HEK293 (cell line): ENCODE measurements at regions not wholly inside any gene's neighbourhood (a gene's known extent, or its start where the extent isn't known, plus 50 kb on each side); places are given as distances from the start of the nearest gene placed in this dataset.

Experiments used
- CTCF ChIA-PET: fragments of 350-600 bp; formaldehyde crosslinking; extraction: SDS; loops from one replicate; lab custom pipeline; 2021; ENCODE audit warnings: antibody characterized with exemption; lab: Yijun Ruan, JAX
- POLR2A ChIA-PET: fragments of 300-600 bp; formaldehyde crosslinking; extraction: SDS; loops from one replicate; lab custom pipeline; 2020; ENCODE audit warnings: antibody characterized with exemption, inconsistent platforms; lab: Yijun Ruan, JAX
- H3K27ac ChIP-seq: fragments of 200-500 bp; sonication (Bioruptor generic); 2 replicates; pipeline ENCODE4 v1.5.1; 2014; ENCODE audit warnings: low read depth, low read length, control low read depth, inconsistent platforms; ENCODE audit errors: extremely low read depth
- H3K36me3 ChIP-seq, 2 experiments: fragments of 200-500 bp in 1 of 2; sonication (Bioruptor generic) in 1 of 2; 1 replicate in 1 of 2; 2 replicates in 1 of 2; pipeline ENCODE4 v1.5.1; 2014 to 2017; ENCODE audit warnings: inconsistent platforms in 2 of 2, low read length in 2 of 2; ENCODE audit not compliant: control insufficient read depth in 2 of 2, insufficient read depth in 1 of 2
- H3K4me1 ChIP-seq: fragments of 200-500 bp; sonication (Bioruptor generic); 2 replicates; pipeline ENCODE4 v1.5.1; 2014; ENCODE audit warnings: mild to moderate bottlenecking, low read length, inconsistent platforms; ENCODE audit not compliant: control insufficient read depth, insufficient read depth
- H3K4me3 ChIP-seq: 2 replicates; pipeline ENCODE4 v1.5.1; 2011; ENCODE audit warnings: low read depth, mild to moderate bottlenecking, control low read depth, low read length, moderate library complexity
- H3K9me3 ChIP-seq: fragments of 200-500 bp; sonication (Bioruptor generic); 2 replicates; pipeline ENCODE4 v1.5.1; 2014; ENCODE audit warnings: low read depth, low read length, inconsistent platforms; ENCODE audit not compliant: control insufficient read depth, insufficient read depth
- KLF17 ChIP-seq: fragments of 450-650 bp; formaldehyde crosslinking; IDR thresholded peaks from 2 replicates; pipeline ENCODE4 v1.5.1; 2016; ENCODE audit warnings: missing biosample characterization, missing genetic modification characterization
- KLF9 ChIP-seq: fragments of 450-650 bp; formaldehyde crosslinking; IDR thresholded peaks from 2 replicates; pipeline ENCODE4 v1.5.1; 2016; ENCODE audit warnings: missing biosample characterization, missing genetic modification characterization, low read depth
- PRDM10 ChIP-seq: fragments of 450-650 bp; formaldehyde crosslinking; IDR thresholded peaks from 2 replicates; pipeline ENCODE4 v1.5.1; 2016; ENCODE audit warnings: missing biosample characterization, missing genetic modification characterization
- PRDM6 ChIP-seq: fragments of 450-650 bp; formaldehyde crosslinking; IDR thresholded peaks from 2 replicates; pipeline ENCODE4 v1.5.1; 2017; ENCODE audit warnings: missing biosample characterization, missing genetic modification characterization
- ZBTB1 ChIP-seq: fragments of 450-650 bp; formaldehyde crosslinking; IDR thresholded peaks from 2 replicates; pipeline ENCODE4 v1.5.1; 2016; ENCODE audit warnings: missing biosample characterization, missing genetic modification characterization
- ZEB2 ChIP-seq: fragments of 450-650 bp; formaldehyde crosslinking; IDR thresholded peaks from 2 replicates; pipeline ENCODE4 v1.5.1; 2016; ENCODE audit warnings: missing biosample characterization, missing genetic modification characterization
- ZNF114 ChIP-seq: fragments of 450-650 bp; formaldehyde crosslinking; IDR thresholded peaks from 2 replicates; pipeline ENCODE4 v1.5.0; 2017; ENCODE audit warnings: missing biosample characterization, missing genetic modification characterization
- ZNF132 ChIP-seq: fragments of 450-650 bp; formaldehyde crosslinking; IDR thresholded peaks from 2 replicates; pipeline ENCODE4 v1.5.1; 2017; ENCODE audit warnings: missing biosample characterization, missing genetic modification characterization, borderline replicate concordance
- ZNF223 ChIP-seq: fragments of 450-650 bp; formaldehyde crosslinking; IDR thresholded peaks from 2 replicates; pipeline ENCODE4 v1.5.1; 2016; ENCODE audit warnings: missing biosample characterization, missing genetic modification characterization
- ZNF473 ChIP-seq: fragments of 450-650 bp; formaldehyde crosslinking; IDR thresholded peaks from 2 replicates; pipeline ENCODE4 v1.5.1; 2017; ENCODE audit warnings: missing biosample characterization, missing genetic modification characterization
- ZNF488 ChIP-seq: fragments of 450-650 bp; formaldehyde crosslinking; IDR thresholded peaks from 2 replicates; pipeline ENCODE4 v1.5.1; 2016; ENCODE audit warnings: missing biosample characterization, missing genetic modification characterization
- ZNF501 ChIP-seq: fragments of 450-650 bp; formaldehyde crosslinking; IDR thresholded peaks from 2 replicates; pipeline ENCODE4 v1.5.1; 2016; ENCODE audit warnings: missing biosample characterization, missing genetic modification characterization
- ZNF518A ChIP-seq: fragments of 450-650 bp; formaldehyde crosslinking; conservative IDR thresholded peaks from 2 replicates; pipeline ENCODE4 v1.5.1; 2016; ENCODE audit warnings: low read depth, missing biosample characterization, missing genetic modification characterization
- ZNF521 ChIP-seq: fragments of 450-650 bp; formaldehyde crosslinking; IDR thresholded peaks from 2 replicates; pipeline ENCODE4 v1.5.1; 2017; ENCODE audit warnings: missing biosample characterization, mild to moderate bottlenecking, missing genetic modification characterization
- ZNF639 ChIP-seq: fragments of 450-650 bp; formaldehyde crosslinking; IDR thresholded peaks from 2 replicates; pipeline ENCODE4 v1.5.1; 2016; ENCODE audit warnings: missing biosample characterization, missing genetic modification characterization

GRCh38 chr18:60846396-60846795 lies 473.8 kb upstream of the MC4R start:
- H3K4me3 ChIP-seq, result no peak overlapping the region
- TF ChIP-seq ZNF639 (tag by site-specific recombination) (no peak), ZNF114 (tag by site-specific recombination) (no peak)
- CTCF ChIA-PET, result no interaction called here

GRCh38 chr18:60847517-60847916 lies 474.9 kb upstream of the MC4R start:
- no peak overlapping the region for H3K27ac ChIP-seq
- TF ChIP-seq ZNF473 (no peak), KLF17 (tag by site-specific recombination) (no peak), ZNF521 (tag by site-specific recombination) (no peak), PRDM6 (tag by site-specific recombination) (no peak), ZBTB1 (tag by site-specific recombination) (no peak), KLF9 (tag by site-specific recombination) (no peak), ZNF518A (tag by site-specific recombination) (no peak)
- POLR2A ChIA-PET, result no interaction called here
- H3K9me3 ChIP-seq, result no peaks in the 10 kb centered on the region; the same call in 1 of the 2 replicates
- CTCF ChIA-PET, result no interaction called here
- no peak overlapping the region for H3K4me3 ChIP-seq
- H3K4me1 ChIP-seq, result no peaks in the 10 kb centered on the region
- H3K36me3 ChIP-seq, result no peaks in the 10 kb centered on the region

More at GRCh38 chr18:60846396-60846795, 473.8 kb upstream of the MC4R start:
- POLR2A ChIA-PET, result no interaction called here
- Histone ChIP-seq H3K9me3 (no peaks in the 10 kb centered on the region; the same call in 1 of the 2 replicates), H3K4me1 (no peaks in the 10 kb centered on the region), H3K36me3 (no peaks in the 10 kb centered on the region), H3K27ac (no peak overlapping the region)

GRCh38 chr18:60861575-60861974 lies 471.7 kb upstream of the CDH20 start:
- Histone ChIP-seq H3K4me3 (no peak overlapping the region), H3K4me1 (no peaks in the 10 kb centered on the region; the same call in 1 of the 2 replicates), H3K36me3 (no peaks in the 10 kb centered on the region), H3K27ac (no peak overlapping the region), H3K9me3 (no peaks in the 10 kb centered on the region)
- ChIA-PET CTCF (interaction anchor here (0.7 kb wide), 1 partner anchor 44 kb away, joined by 5 read pairs; no protein-coding TSS in a partner anchor), POLR2A (no interaction called here)
- TF ChIP-seq ZEB2, result no peak
- TF ChIP-seq ZNF223, result no peak
- no peak for TF ChIP-seq PRDM10 (tag by site-specific recombination)
- TF ChIP-seq ZNF132 (tag by site-specific recombination), result no peak
- TF ChIP-seq ZNF488, result no peak
- TF ChIP-seq ZNF501 (tag by site-specific recombination), result no peak
